ENCODE measurements at regions not wholly inside any gene's neighbourhood (a gene's known extent, or its start where the extent isn't known, plus 50 kb on each side); places are given as distances from the start of the nearest gene placed in this dataset.

DNA sequence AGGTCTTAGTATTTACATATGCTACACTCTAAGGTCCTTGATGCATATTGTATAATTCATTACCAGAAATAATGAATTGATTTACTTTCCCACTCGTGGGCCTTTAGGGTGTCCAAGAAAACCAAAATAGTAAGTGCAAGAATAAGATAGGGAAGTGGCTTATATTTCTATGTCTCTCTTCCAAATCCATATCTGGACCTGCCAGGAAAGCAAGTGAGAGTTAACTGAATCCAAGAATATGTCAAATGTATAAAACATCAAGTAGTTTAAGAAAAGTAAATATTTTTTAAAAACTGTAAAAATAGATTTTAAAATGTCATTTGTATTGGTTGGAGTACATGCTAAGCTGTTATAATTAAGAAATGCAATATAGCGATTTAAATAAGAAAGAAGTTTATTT is 1072.1 kb downstream of the OTOL1 start:
- Histone ChIP-seq H3K27ac (ENCODE audit: extremely low read length, insufficient read depth, low read length) (no peak overlapping the region), H3K9me3 (ENCODE audit: low read length) (no peaks in the 10 kb centered on the region), H2AFZ (ENCODE audit: low read length) (no peak overlapping the region), H3K4me1 (ENCODE audit: insufficient read depth, low read length) (peaks cover 8% of the 10 kb centered on the region), H4K20me1 (ENCODE audit: insufficient read depth, low read length) (no peaks in the 10 kb centered on the region), H3K9ac (ENCODE audit: insufficient read depth, low read depth, low read length) (no peak overlapping the region), H3K27me3 (ENCODE audit: control insufficient read depth in 1 of 2, insufficient read depth in 2 of 2, low read length in 2 of 2) (no peaks in the 10 kb centered on the region), H3K79me2 (ENCODE audit: insufficient read depth, low read length) (no peaks in the 10 kb centered on the region), H3K4me2 (ENCODE audit: low read depth, low read length) (no peak overlapping the region), H3K36me3 (replicated peaks in 1 of 2; ENCODE audit: control insufficient read depth in 1 of 2, insufficient read depth in 2 of 2, low read length in 2 of 2) (no peaks in the 10 kb centered on the region), H3K4me3 (replicated peaks in 1 of 3; ENCODE audit: insufficient read depth in 1 of 3, low read depth in 2 of 3, low read length in 3 of 3) (no peak overlapping the region)
- TF ChIP-seq, protein P1, sequence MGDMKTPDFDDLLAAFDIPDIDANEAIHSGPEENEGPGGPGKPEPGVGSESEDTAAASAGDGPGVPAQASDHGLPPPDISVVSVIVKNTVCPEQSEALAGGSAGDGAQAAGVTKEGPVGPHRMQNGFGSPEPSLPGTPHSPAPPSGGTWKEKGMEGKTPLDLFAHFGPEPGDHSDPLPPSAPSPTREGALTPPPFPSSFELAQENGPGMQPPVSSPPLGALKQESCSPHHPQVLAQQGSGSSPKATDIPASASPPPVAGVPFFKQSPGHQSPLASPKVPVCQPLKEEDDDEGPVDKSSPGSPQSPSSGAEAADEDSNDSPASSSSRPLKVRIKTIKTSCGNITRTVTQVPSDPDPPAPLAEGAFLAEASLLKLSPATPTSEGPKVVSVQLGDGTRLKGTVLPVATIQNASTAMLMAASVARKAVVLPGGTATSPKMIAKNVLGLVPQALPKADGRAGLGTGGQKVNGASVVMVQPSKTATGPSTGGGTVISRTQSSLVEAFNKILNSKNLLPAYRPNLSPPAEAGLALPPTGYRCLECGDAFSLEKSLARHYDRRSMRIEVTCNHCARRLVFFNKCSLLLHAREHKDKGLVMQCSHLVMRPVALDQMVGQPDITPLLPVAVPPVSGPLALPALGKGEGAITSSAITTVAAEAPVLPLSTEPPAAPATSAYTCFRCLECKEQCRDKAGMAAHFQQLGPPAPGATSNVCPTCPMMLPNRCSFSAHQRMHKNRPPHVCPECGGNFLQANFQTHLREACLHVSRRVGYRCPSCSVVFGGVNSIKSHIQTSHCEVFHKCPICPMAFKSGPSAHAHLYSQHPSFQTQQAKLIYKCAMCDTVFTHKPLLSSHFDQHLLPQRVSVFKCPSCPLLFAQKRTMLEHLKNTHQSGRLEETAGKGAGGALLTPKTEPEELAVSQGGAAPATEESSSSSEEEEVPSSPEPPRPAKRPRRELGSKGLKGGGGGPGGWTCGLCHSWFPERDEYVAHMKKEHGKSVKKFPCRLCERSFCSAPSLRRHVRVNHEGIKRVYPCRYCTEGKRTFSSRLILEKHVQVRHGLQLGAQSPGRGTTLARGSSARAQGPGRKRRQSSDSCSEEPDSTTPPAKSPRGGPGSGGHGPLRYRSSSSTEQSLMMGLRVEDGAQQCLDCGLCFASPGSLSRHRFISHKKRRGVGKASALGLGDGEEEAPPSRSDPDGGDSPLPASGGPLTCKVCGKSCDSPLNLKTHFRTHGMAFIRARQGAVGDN (CRISPR knock-in tag; IDR thresholded peaks at IDR 0.05): no peak
- TF ChIP-seq SMYD3 (CRISPR knock-in tag; IDR thresholded peaks at IDR 0.05) (no peak), PRDM10 (CRISPR knock-in tag; IDR thresholded peaks at IDR 0.05; ENCODE audit: low read depth) (no peak), ZNF263 (CRISPR knock-in tag; IDR thresholded peaks at IDR 0.05) (no peak), ARNT2 (CRISPR knock-in tag; IDR thresholded peaks at IDR 0.05; ENCODE audit: low read depth) (no peak)
- intact Hi-C loops (cut with micrococcal nuclease; ENCODE audit: unreplicated experiment): no loop called here
- ATAC-seq (no peak), DNase-seq (ENCODE audit: low spot score) (no peak), FAIRE-seq (no peak)
- POLR2A ChIA-PET: no interaction called here
- WGBS (ENCODE audit: low lambda C conversion rate): 49% methylated on average over 2 of the region's 2 CpGs
- BruUV-seq (replicated peaks): no TSS peak
- in situ Hi-C loops (cut with HindIII; ENCODE audit: extremely low pct_ligation_motif_present, low pct_unique_long_range_greater_than_20kb): no loop called here
- CTCF ChIA-PET (ENCODE audit: low intra/inter-chr PET ratio, low total read pairs): no interaction called here

Measured in HepG2 (cell line).